Stomach smooth muscle (tissue), 2 donors: ENCODE measurements at regions not wholly inside any gene's neighbourhood (a gene's known extent, or its start where the extent isn't known, plus 50 kb on each side); places are given as distances from the start of the nearest gene placed in this dataset.

Experiments used
- H3K27ac ChIP-seq: one replicate; pipeline ENCODE4 v1.7.0; 2013; ENCODE audit warnings: mild to moderate bottlenecking, low read length, inconsistent platforms
- H3K27me3 ChIP-seq, 2 donors: one replicate each; pipeline ENCODE4 v1.7.0; 2013; ENCODE audit warnings: low read length in 2 of 2; ENCODE audit not compliant: insufficient read depth in 2 of 2, control insufficient read depth in 1 of 2
- H3K36me3 ChIP-seq, 2 donors: one replicate each; pipeline ENCODE4 v1.7.0; 2013; ENCODE audit warnings: low read length in 2 of 2; ENCODE audit not compliant: control insufficient read depth in 2 of 2, insufficient read depth in 2 of 2
- H3K4me1 ChIP-seq: one replicate; pipeline ENCODE4 v1.7.0; 2013; ENCODE audit warnings: low read length; ENCODE audit not compliant: control insufficient read depth, insufficient read depth
- H3K4me3 ChIP-seq, 2 donors: one replicate each; pipeline ENCODE4 v1.7.0; 2013; ENCODE audit warnings: low read length in 2 of 2
- H3K9ac ChIP-seq, 2 donors: one replicate each; pipeline ENCODE4 v1.7.0; 2013; ENCODE audit warnings: low read length in 2 of 2, mild to moderate bottlenecking in 1 of 2
- H3K9me3 ChIP-seq, 2 donors: one replicate each; pipeline ENCODE4 v1.7.0; 2013; ENCODE audit warnings: low read length in 2 of 2; ENCODE audit not compliant: control insufficient read depth in 2 of 2
- donor health status: healthy.
- donor health status: Pancreatic carcinoma.

GRCh38 chr6:139605350-139605749 lies 230.9 kb upstream of the CITED2 start:
- no peaks in the 10 kb centered on the region for H3K4me1 ChIP-seq
- H3K36me3 ChIP-seq = no peaks in the 10 kb centered on the region
- H3K9me3 ChIP-seq = no peaks in the 10 kb centered on the region
- no peak overlapping the region for H3K27ac ChIP-seq
- H3K9ac ChIP-seq = no peak overlapping the region
- H3K27me3 ChIP-seq = no peaks in the 10 kb centered on the region
- H3K4me3 ChIP-seq = no peak overlapping the region

GRCh38 chr6:139603581-139603980 lies 229.1 kb upstream of the CITED2 start:
- Histone ChIP-seq H3K36me3 (no peaks in the 10 kb centered on the region), H3K27ac (no peak overlapping the region), H3K4me1 (no peaks in the 10 kb centered on the region), H3K9me3 (no peaks in the 10 kb centered on the region), H3K27me3 (no peaks in the 10 kb centered on the region), H3K4me3 (no peak overlapping the region), H3K9ac (no peak overlapping the region)

GRCh38 chr6:139602577-139602976 lies 228.1 kb upstream of the CITED2 start:
- H3K27me3 ChIP-seq = no peaks in the 10 kb centered on the region
- no peak overlapping the region for H3K4me3 ChIP-seq
- no peak overlapping the region for H3K9ac ChIP-seq
- H3K36me3 ChIP-seq = no peaks in the 10 kb centered on the region
- H3K9me3 ChIP-seq = no peaks in the 10 kb centered on the region
- no peak overlapping the region for H3K27ac ChIP-seq
- H3K4me1 ChIP-seq = peaks cover 9% of the 10 kb centered on the region

GRCh38 chr6:139600919-139601475 lies 226.5 kb upstream of the CITED2 start:
- Histone ChIP-seq H3K4me1 (peaks cover 10% of the 10 kb centered on the region), H3K36me3 (no peaks in the 10 kb centered on the region), H3K27ac (no peak overlapping the region), H3K4me3 (no peak overlapping the region), H3K9ac (no peak overlapping the region), H3K9me3 (no peaks in the 10 kb centered on the region), H3K27me3 (no peaks in the 10 kb centered on the region)

GRCh38 chr6:139600343-139600742 lies 225.9 kb upstream of the CITED2 start:
- Histone ChIP-seq H3K27me3 (no peaks in the 10 kb centered on the region), H3K27ac (no peak overlapping the region), H3K36me3 (no peaks in the 10 kb centered on the region), H3K4me3 (no peak overlapping the region), H3K9ac (no peak overlapping the region), H3K9me3 (no peaks in the 10 kb centered on the region), H3K4me1 (peaks cover 12% of the 10 kb centered on the region)

- Histone ChIP-seq H3K27me3 (no peaks in the 10 kb centered on the region), H3K9me3 (no peaks in the 10 kb centered on the region), H3K4me1 (peaks cover 14% of the 10 kb centered on the region), H3K9ac (peak overlapping the region; percentile 13 to 14), H3K4me3 (peak overlapping the region; percentile 9 to 24), H3K36me3 (no peaks in the 10 kb centered on the region), H3K27ac (peak overlapping the region; percentile 68)
These were observed 223.6 kb upstream of the CITED2 start for GRCh38 chr6:139597771-139598755.

- Histone ChIP-seq H3K4me3 (peak overlapping the region in 1 of 2 donors; percentile 9), H3K27me3 (no peaks in the 10 kb centered on the region), H3K9me3 (no peaks in the 10 kb centered on the region), H3K4me1 (peaks cover 14% of the 10 kb centered on the region), H3K9ac (peak overlapping the region in 1 of 2 donors; percentile 13), H3K27ac (peak overlapping the region; percentile 68), H3K36me3 (no peaks in the 10 kb centered on the region)
These were observed 222.8 kb upstream of the CITED2 start for GRCh38 chr6:139597087-139597763.

GRCh38 chr6:139595183-139595582 lies 220.7 kb upstream of the CITED2 start:
- H3K27ac ChIP-seq = no peak overlapping the region
- H3K9ac ChIP-seq = no peak overlapping the region
- no peak overlapping the region for H3K4me3 ChIP-seq
- H3K4me1 ChIP-seq = peaks cover 15% of the 10 kb centered on the region
- no peaks in the 10 kb centered on the region for H3K9me3 ChIP-seq
- H3K36me3 ChIP-seq = no peaks in the 10 kb centered on the region
- H3K27me3 ChIP-seq = no peaks in the 10 kb centered on the region

GRCh38 chr6:139594333-139594965 lies 220.0 kb upstream of the CITED2 start:
- H3K36me3 ChIP-seq = no peaks in the 10 kb centered on the region
- no peaks in the 10 kb centered on the region for H3K27me3 ChIP-seq
- H3K27ac ChIP-seq = no peak overlapping the region
- H3K4me3 ChIP-seq = no peak overlapping the region
- no peak overlapping the region for H3K9ac ChIP-seq
- H3K4me1 ChIP-seq = peaks cover 22% of the 10 kb centered on the region
- H3K9me3 ChIP-seq = no peaks in the 10 kb centered on the region

- Histone ChIP-seq H3K9me3 (no peaks in the 10 kb centered on the region), H3K4me3 (no peak overlapping the region), H3K27me3 (no peaks in the 10 kb centered on the region), H3K4me1 (peaks cover 21% of the 10 kb centered on the region), H3K9ac (no peak overlapping the region), H3K27ac (peak overlapping the region; percentile 63), H3K36me3 (no peaks in the 10 kb centered on the region)
These were observed 218.6 kb upstream of the CITED2 start for GRCh38 chr6:139593081-139593480.
